ENCODE measurements at regions not wholly inside any gene's neighbourhood (a gene's known extent, or its start where the extent isn't known, plus 50 kb on each side); places are given as distances from the start of the nearest gene placed in this dataset.

DNA sequence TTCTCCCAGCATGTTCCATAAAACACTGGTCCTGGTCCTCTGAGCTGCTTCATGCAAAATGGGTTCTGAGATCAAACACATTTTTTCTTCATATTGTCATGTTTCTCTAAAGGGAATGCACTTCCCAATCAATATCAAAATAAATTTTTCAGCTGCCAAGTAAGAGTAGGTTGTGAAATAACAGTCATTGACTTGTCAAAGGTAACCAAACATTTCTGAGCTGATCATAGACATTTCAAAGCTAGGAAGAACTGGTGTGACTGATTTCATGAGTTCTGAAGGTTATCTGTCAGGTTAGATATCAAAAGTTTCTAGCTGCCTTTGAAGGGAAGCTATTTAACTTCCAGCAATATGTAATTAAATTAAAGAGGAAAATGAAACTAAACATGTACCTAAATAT is 770.9 kb downstream of the TBL1XR1 start:
- BruUV-seq (replicated peaks): no TSS peak
- H3K79me2 ChIP-seq (ENCODE audit: insufficient read depth, low read length): no peaks in the 10 kb centered on the region
- CTCF ChIA-PET (ENCODE audit: low intra/inter-chr PET ratio, low total read pairs): no interaction called here
- peak; percentile 0 for DNase-seq (ENCODE audit: low spot score)
- no peaks in the 10 kb centered on the region for H3K27me3 ChIP-seq (ENCODE audit: control insufficient read depth in 1 of 2, insufficient read depth in 2 of 2, low read length in 2 of 2)
- no peak for FAIRE-seq
- no peak for ATAC-seq
- TF ChIP-seq ZNF552 (CRISPR knock-in tag; IDR thresholded peaks at IDR 0.05; ENCODE audit: borderline replicate concordance) (no peak), ZNF644 (CRISPR knock-in tag; IDR thresholded peaks at IDR 0.05; ENCODE audit: low read depth) (no peak), KDM3A (CRISPR knock-in tag; IDR thresholded peaks at IDR 0.05; ENCODE audit: low read depth) (no peak), TBX2 (CRISPR knock-in tag; IDR thresholded peaks at IDR 0.05; ENCODE audit: borderline replicate concordance) (no peak), ZFP1 (CRISPR knock-in tag; IDR thresholded peaks at IDR 0.05) (no peak), PRMT3 (CRISPR knock-in tag; IDR thresholded peaks at IDR 0.05; ENCODE audit: borderline replicate concordance, low read depth) (no peak), KMT2B (CRISPR knock-in tag; IDR thresholded peaks at IDR 0.05) (no peak), ZNF570 (CRISPR knock-in tag; IDR thresholded peaks at IDR 0.05; ENCODE audit: borderline replicate concordance) (no peak), ZNF460 (CRISPR knock-in tag; IDR thresholded peaks at IDR 0.05; ENCODE audit: borderline replicate concordance) (no peak), FOXM1 (CRISPR knock-in tag; IDR thresholded peaks at IDR 0.05) (no peak), ZSCAN12 (CRISPR knock-in tag; IDR thresholded peaks at IDR 0.05) (no peak)
- TF ChIP-seq, protein P1, sequence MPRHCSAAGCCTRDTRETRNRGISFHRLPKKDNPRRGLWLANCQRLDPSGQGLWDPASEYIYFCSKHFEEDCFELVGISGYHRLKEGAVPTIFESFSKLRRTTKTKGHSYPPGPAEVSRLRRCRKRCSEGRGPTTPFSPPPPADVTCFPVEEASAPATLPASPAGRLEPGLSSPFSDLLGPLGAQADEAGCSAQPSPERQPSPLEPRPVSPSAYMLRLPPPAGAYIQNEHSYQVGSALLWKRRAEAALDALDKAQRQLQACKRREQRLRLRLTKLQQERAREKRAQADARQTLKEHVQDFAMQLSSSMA (CRISPR knock-in tag; IDR thresholded peaks at IDR 0.05): no peak
- TF ChIP-seq, protein P2, sequence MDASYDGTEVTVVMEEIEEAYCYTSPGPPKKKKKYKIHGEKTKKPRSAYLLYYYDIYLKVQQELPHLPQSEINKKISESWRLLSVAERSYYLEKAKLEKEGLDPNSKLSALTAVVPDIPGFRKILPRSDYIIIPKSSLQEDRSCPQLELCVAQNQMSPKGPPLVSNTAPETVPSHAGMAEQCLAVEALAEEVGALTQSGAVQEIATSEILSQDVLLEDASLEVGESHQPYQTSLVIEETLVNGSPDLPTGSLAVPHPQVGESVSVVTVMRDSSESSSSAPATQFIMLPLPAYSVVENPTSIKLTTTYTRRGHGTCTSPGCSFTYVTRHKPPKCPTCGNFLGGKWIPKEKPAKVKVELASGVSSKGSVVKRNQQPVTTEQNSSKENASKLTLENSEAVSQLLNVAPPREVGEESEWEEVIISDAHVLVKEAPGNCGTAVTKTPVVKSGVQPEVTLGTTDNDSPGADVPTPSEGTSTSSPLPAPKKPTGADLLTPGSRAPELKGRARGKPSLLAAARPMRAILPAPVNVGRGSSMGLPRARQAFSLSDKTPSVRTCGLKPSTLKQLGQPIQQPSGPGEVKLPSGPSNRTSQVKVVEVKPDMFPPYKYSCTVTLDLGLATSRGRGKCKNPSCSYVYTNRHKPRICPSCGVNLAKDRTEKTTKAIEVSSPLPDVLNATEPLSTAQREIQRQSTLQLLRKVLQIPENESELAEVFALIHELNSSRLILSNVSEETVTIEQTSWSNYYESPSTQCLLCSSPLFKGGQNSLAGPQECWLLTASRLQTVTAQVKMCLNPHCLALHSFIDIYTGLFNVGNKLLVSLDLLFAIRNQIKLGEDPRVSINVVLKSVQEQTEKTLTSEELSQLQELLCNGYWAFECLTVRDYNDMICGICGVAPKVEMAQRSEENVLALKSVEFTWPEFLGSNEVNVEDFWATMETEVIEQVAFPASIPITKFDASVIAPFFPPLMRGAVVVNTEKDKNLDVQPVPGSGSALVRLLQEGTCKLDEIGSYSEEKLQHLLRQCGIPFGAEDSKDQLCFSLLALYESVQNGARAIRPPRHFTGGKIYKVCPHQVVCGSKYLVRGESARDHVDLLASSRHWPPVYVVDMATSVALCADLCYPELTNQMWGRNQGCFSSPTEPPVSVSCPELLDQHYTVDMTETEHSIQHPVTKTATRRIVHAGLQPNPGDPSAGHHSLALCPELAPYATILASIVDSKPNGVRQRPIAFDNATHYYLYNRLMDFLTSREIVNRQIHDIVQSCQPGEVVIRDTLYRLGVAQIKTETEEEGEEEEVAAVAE (CRISPR knock-in tag; IDR thresholded peaks at IDR 0.05; ENCODE audit: borderline replicate concordance): no peak
- TF ChIP-seq, protein P3, sequence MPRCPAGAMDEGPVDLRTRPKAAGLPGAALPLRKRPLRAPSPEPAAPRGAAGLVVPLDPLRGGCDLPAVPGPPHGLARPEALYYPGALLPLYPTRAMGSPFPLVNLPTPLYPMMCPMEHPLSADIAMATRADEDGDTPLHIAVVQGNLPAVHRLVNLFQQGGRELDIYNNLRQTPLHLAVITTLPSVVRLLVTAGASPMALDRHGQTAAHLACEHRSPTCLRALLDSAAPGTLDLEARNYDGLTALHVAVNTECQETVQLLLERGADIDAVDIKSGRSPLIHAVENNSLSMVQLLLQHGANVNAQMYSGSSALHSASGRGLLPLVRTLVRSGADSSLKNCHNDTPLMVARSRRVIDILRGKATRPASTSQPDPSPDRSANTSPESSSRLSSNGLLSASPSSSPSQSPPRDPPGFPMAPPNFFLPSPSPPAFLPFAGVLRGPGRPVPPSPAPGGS (CRISPR knock-in tag; IDR thresholded peaks at IDR 0.05): no peak
- TF ChIP-seq, protein P4, sequence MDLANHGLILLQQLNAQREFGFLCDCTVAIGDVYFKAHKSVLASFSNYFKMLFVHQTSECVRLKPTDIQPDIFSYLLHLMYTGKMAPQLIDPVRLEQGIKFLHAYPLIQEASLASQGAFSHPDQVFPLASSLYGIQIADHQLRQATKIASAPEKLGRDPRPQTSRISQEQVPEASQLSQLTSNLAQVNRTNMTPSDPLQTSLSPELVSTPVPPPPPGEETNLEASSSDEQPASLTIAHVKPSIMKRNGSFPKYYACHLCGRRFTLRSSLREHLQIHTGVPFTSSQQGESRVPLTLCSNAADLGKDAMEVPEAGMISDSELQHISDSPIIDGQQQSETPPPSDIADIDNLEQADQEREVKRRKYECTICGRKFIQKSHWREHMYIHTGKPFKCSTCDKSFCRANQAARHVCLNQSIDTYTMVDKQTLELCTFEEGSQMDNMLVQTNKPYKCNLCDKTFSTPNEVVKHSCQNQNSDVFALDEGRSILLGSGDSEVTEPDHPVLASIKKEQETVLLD (CRISPR knock-in tag; IDR thresholded peaks at IDR 0.05; ENCODE audit: low read depth): no peak
- TF ChIP-seq, protein P5, sequence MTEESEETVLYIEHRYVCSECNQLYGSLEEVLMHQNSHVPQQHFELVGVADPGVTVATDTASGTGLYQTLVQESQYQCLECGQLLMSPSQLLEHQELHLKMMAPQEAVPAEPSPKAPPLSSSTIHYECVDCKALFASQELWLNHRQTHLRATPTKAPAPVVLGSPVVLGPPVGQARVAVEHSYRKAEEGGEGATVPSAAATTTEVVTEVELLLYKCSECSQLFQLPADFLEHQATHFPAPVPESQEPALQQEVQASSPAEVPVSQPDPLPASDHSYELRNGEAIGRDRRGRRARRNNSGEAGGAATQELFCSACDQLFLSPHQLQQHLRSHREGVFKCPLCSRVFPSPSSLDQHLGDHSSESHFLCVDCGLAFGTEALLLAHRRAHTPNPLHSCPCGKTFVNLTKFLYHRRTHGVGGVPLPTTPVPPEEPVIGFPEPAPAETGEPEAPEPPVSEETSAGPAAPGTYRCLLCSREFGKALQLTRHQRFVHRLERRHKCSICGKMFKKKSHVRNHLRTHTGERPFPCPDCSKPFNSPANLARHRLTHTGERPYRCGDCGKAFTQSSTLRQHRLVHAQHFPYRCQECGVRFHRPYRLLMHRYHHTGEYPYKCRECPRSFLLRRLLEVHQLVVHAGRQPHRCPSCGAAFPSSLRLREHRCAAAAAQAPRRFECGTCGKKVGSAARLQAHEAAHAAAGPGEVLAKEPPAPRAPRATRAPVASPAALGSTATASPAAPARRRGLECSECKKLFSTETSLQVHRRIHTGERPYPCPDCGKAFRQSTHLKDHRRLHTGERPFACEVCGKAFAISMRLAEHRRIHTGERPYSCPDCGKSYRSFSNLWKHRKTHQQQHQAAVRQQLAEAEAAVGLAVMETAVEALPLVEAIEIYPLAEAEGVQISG (CRISPR knock-in tag; IDR thresholded peaks at IDR 0.05): no peak
- H3K36me3 ChIP-seq (replicated peaks in 1 of 2; ENCODE audit: control insufficient read depth in 1 of 2, insufficient read depth in 2 of 2, low read length in 2 of 2): no peaks in the 10 kb centered on the region
- H3K4me2 ChIP-seq (ENCODE audit: low read depth, low read length): no peak overlapping the region
- H3K9ac ChIP-seq (ENCODE audit: insufficient read depth, low read depth, low read length): no peak overlapping the region
- H4K20me1 ChIP-seq (ENCODE audit: insufficient read depth, low read length): no peaks in the 10 kb centered on the region
- in situ Hi-C loops (cut with HindIII; ENCODE audit: extremely low pct_ligation_motif_present, low pct_unique_long_range_greater_than_20kb) (no loop called here), intact Hi-C loops (cut with micrococcal nuclease; ENCODE audit: unreplicated experiment) (no loop called here)
- POLR2A ChIA-PET: no interaction called here
- H2AFZ ChIP-seq (ENCODE audit: low read length): no peak overlapping the region
- H3K9me3 ChIP-seq (ENCODE audit: low read length): peaks cover 19% of the 10 kb centered on the region; the same call in 1 of the 2 replicates
- H3K4me3 ChIP-seq (replicated peaks in 1 of 3; ENCODE audit: insufficient read depth in 1 of 3, low read depth in 2 of 3, low read length in 3 of 3): no peak overlapping the region
- no peaks in the 10 kb centered on the region for H3K4me1 ChIP-seq (ENCODE audit: insufficient read depth, low read length)
- H3K27ac ChIP-seq (ENCODE audit: extremely low read length, insufficient read depth, low read length): no peak overlapping the region
